ENCODE measurements at regions not wholly inside any gene's neighbourhood (a gene's known extent, or its start where the extent isn't known, plus 50 kb on each side); places are given as distances from the start of the nearest gene placed in this dataset.

- Mint-ChIP-seq H3K9me3 (no peaks in the 10 kb centered on the region; the same call in 2 of the 3 replicates), H3K4me3 (no peak overlapping the region), H3K27ac (no peak overlapping the region), H3K27me3 (ENCODE audit: insufficient read depth, low read depth, poor library complexity) (peaks cover 1% of the 10 kb centered on the region), H3K36me3 (ENCODE audit: low read depth) (no peaks in the 10 kb centered on the region), H3K4me1 (no peaks in the 10 kb centered on the region)
- Histone ChIP-seq H3K27me3 (ENCODE audit: insufficient read depth) (no peaks in the 10 kb centered on the region), H4K20me1 (replicated peaks; ENCODE audit: insufficient read depth) (no peaks in the 10 kb centered on the region), H3K36me3 (ENCODE audit: insufficient read depth) (no peaks in the 10 kb centered on the region), H3F3A (replicated peaks; ENCODE audit: low read depth) (no peaks in the 10 kb centered on the region), H3K9me2 (ENCODE audit: insufficient read depth) (no peaks in the 10 kb centered on the region), H3K79me2 (replicated peaks; ENCODE audit: insufficient read depth) (no peaks in the 10 kb centered on the region), H3K27ac (ENCODE audit: low read depth) (no peak overlapping the region), H3K4me3 (no peak overlapping the region), H3K4me2 (no peak overlapping the region), H2AFZ (no peak overlapping the region), H3K4me1 (ENCODE audit: insufficient read depth) (no peaks in the 10 kb centered on the region)
- no peak for TF ChIP-seq ZNF462 (CRISPR knock-in tag; IDR thresholded peaks at IDR 0.05)
- no peak for TF ChIP-seq STAT1 (IDR thresholded peaks at IDR 0.05; ENCODE audit: unreplicated experiment)
- no peak for TF ChIP-seq EZH2phosphoT487 (IDR thresholded peaks at IDR 0.05; ENCODE audit: unreplicated experiment)
- TF ChIP-seq REST (IDR thresholded peaks at IDR 0.05; ENCODE audit: unreplicated experiment): no peak
- no peak for TF ChIP-seq ZNF331 (CRISPR knock-in tag; IDR thresholded peaks at IDR 0.05; ENCODE audit: low read depth)
- no peak for TF ChIP-seq POLR2AphosphoS5 (IDR thresholded peaks at IDR 0.05; ENCODE audit: low read depth)
- no peak for TF ChIP-seq JUNB (IDR thresholded peaks at IDR 0.05; ENCODE audit: unreplicated experiment)
- TF ChIP-seq CTCF (conservative IDR thresholded peaks at IDR 0.05; ENCODE audit: low read depth in 2 of 2): no peak
- no peak for TF ChIP-seq NANOG (IDR thresholded peaks at IDR 0.05; ENCODE audit: borderline replicate concordance)
- no peak for TF ChIP-seq EZH2 (IDR thresholded peaks at IDR 0.05; ENCODE audit: low read depth, unreplicated experiment)
- TF ChIP-seq CREB1 (CRISPR knock-in tag; IDR thresholded peaks at IDR 0.05; ENCODE audit: low read depth): no peak
- no peak for TF ChIP-seq ZNF114 (CRISPR knock-in tag; IDR thresholded peaks at IDR 0.05)
- TF ChIP-seq ETS1 (IDR thresholded peaks at IDR 0.05): no peak
- ATAC-seq: no peak
- no peak for DNase-seq (ENCODE audit: low spot score)
Measured at GRCh38 chr13:104895521-104895920, 1639.9 kb downstream of the EFNB2 start.

Data from GM23338 (cell line).